GM21423 (cell line): ENCODE measurements at regions not wholly inside any gene's neighbourhood (a gene's known extent, or its start where the extent isn't known, plus 50 kb on each side); places are given as distances from the start of the nearest gene placed in this dataset.
A peak's percentile ranks its signal among the peaks of the same experiment; 100 is the strongest.
"Not testable (repeated sequence)": the region's sequence is repeated elsewhere in the genome, so short reads cannot be mapped to it uniquely, and the experiment has no call there.

Experiments used
- ATAC-seq: cut with Tn5 transposase; IDR thresholded peaks from one replicate; pipeline ENCODE4 v1.9.1; 2021; ENCODE audit warnings: mild to moderate bottlenecking, moderate library complexity; ENCODE audit not compliant: unreplicated experiment

GRCh38 chr18:60020107-60020925 lies 120.5 kb downstream of the PMAIP1 start:
- ATAC-seq = no peak

- no peak for ATAC-seq
These were observed 119.7 kb downstream of the PMAIP1 start for GRCh38 chr18:60019463-60019840.

GRCh38 chr18:60018618-60019462 lies 119.0 kb downstream of the PMAIP1 start:
- ATAC-seq = no peak

- not testable (repeated sequence) for ATAC-seq
These were observed 118.3 kb downstream of the PMAIP1 start for GRCh38 chr18:60018134-60018533.

GRCh38 chr18:60017371-60017770 lies 117.6 kb downstream of the PMAIP1 start:
- no peak for ATAC-seq

GRCh38 chr18:60015826-60016225 lies 116.0 kb downstream of the PMAIP1 start:
- not testable (repeated sequence) for ATAC-seq

- not testable (repeated sequence) for ATAC-seq
These were observed 113.4 kb downstream of the PMAIP1 start for GRCh38 chr18:60013148-60013547.

GRCh38 chr18:60010984-60011383 lies 111.2 kb downstream of the PMAIP1 start:
- no peak for ATAC-seq

GRCh38 chr18:60010513-60010912 lies 110.7 kb downstream of the PMAIP1 start:
- ATAC-seq = no peak

- no peak for ATAC-seq
These were observed 107.9 kb downstream of the PMAIP1 start for GRCh38 chr18:60007661-60008060.

GRCh38 chr18:60003610-60004185 lies 103.9 kb downstream of the PMAIP1 start:
- ATAC-seq = no peak

- ATAC-seq = peak; percentile 66
These were observed 96.7 kb downstream of the PMAIP1 start for GRCh38 chr18:59996370-59996966.

- ATAC-seq = peak; percentile 60
These were observed 94.6 kb downstream of the PMAIP1 start for GRCh38 chr18:59994357-59994756.

GRCh38 chr18:59993560-59993959 lies 93.8 kb downstream of the PMAIP1 start:
- no peak for ATAC-seq

- no peak for ATAC-seq
These were observed 90.5 kb downstream of the PMAIP1 start for GRCh38 chr18:59990121-59990823.

GRCh38 chr18:59988098-59988706 lies 88.4 kb downstream of the PMAIP1 start:
- ATAC-seq = peak; percentile 64

- ATAC-seq = no peak
These were observed 87.3 kb downstream of the PMAIP1 start for GRCh38 chr18:59987102-59987501.

GRCh38 chr18:59986139-59986538 lies 86.3 kb downstream of the PMAIP1 start:
- no peak for ATAC-seq

- ATAC-seq = no peak
These were observed 85.5 kb downstream of the PMAIP1 start for GRCh38 chr18:59985289-59985688.

- ATAC-seq = no peak
These were observed 83.7 kb downstream of the PMAIP1 start for GRCh38 chr18:59983506-59983905.
